HG03342 (cell line): ENCODE measurements at regions not wholly inside any gene's neighbourhood (a gene's known extent, or its start where the extent isn't known, plus 50 kb on each side); places are given as distances from the start of the nearest gene placed in this dataset.

ENCODE experiments used
- ATAC-seq: cut with Tn5 transposase; IDR thresholded peaks from one replicate; pipeline ENCODE4 v1.9.1; 2021; ENCODE audit warnings: mild to moderate bottlenecking, moderate library complexity; ENCODE audit not compliant: unreplicated experiment

- no peak for ATAC-seq
These were observed 54.0 kb upstream of the GRIN3A start for GRCh38 chr9:101792475-101792874.

- ATAC-seq = no peak
These were observed 53.5 kb upstream of the GRIN3A start for GRCh38 chr9:101791938-101792337.

GRCh38 chr9:101791533-101791932, 53.1 kb upstream of the GRIN3A start:
- no peak for ATAC-seq
